Activated T-cell treated with anti-CD3 and anti-CD28 coated beads for 4 hours (primary cell): ENCODE measurements at regions not wholly inside any gene's neighbourhood (a gene's known extent, or its start where the extent isn't known, plus 50 kb on each side); places are given as distances from the start of the nearest gene placed in this dataset.

Source experiments
- DNase-seq: peaks from one replicate; pipeline ENCODE4 v3.0.0-alpha.2; 2020

GRCh38 chr2:172658945-172659344 is 76.7 kb upstream of the RAPGEF4 start:
- DNase-seq = no peak

GRCh38 chr2:172662099-172662498 is 73.5 kb upstream of the RAPGEF4 start:
- no peak for DNase-seq

- no peak for DNase-seq
Measured at GRCh38 chr2:172664766-172665165, 70.9 kb upstream of the RAPGEF4 start.

GRCh38 chr2:172667581-172668325 is 67.9 kb upstream of the RAPGEF4 start:
- DNase-seq = no peak

- no peak for DNase-seq
Measured at GRCh38 chr2:172671501-172671900, 64.1 kb upstream of the RAPGEF4 start.

- DNase-seq = no peak
Measured at GRCh38 chr2:172672114-172672513, 63.5 kb upstream of the RAPGEF4 start.

GRCh38 chr2:172673056-172673683 is 62.5 kb upstream of the RAPGEF4 start:
- DNase-seq = no peak

- peak; percentile 10 for DNase-seq
Measured at GRCh38 chr2:172674034-172674967, 61.3 kb upstream of the RAPGEF4 start.

GRCh38 chr2:172674968-172675303 is 60.7 kb upstream of the RAPGEF4 start:
- DNase-seq = no peak

- no peak for DNase-seq
Measured at GRCh38 chr2:172677363-172677762, 58.3 kb upstream of the RAPGEF4 start.

GRCh38 chr2:172680436-172681068 is 55.1 kb upstream of the RAPGEF4 start:
- no peak for DNase-seq

GRCh38 chr2:172685467-172685866 is 50.2 kb upstream of the RAPGEF4 start:
- no peak for DNase-seq
